Stomach (tissue), 8 donors: ENCODE measurements at regions not wholly inside any gene's neighbourhood (a gene's known extent, or its start where the extent isn't known, plus 50 kb on each side); places are given as distances from the start of the nearest gene placed in this dataset.

Experiments
- DNase-seq, 2 donors: peaks; one replicate each; pipeline versions ENCODE4 v3.0.0 to v3.0.0-alpha.2; 2013 to 2019
- H3K27ac ChIP-seq, 5 donors: fragments of 200-600 bp in 4 of 5; sonication (generic) in 4 of 5; one replicate each; pipeline ENCODE4 v1.5.1; 2013 to 2019; ENCODE audit warnings: mild to moderate bottlenecking in 1 of 5, moderate library complexity in 1 of 5
- H3K27me3 ChIP-seq, 3 donors: fragments of 200-600 bp; sonication (generic); one replicate each; pipeline ENCODE4 v1.5.1; 2017 to 2019; ENCODE audit warnings: mixed run types in 1 of 3
- H3K36me3 ChIP-seq, 4 donors: fragments of 200-600 bp; sonication (generic); 1 replicate in 3 of 4; 2 replicates in 1 of 4; pipeline ENCODE4 v1.5.1; 2016 to 2019
- H3K4me1 ChIP-seq, 4 donors: fragments of 200-600 bp; sonication (generic); one replicate each; pipeline ENCODE4 v1.5.1; 2016 to 2019
- H3K4me3 ChIP-seq, 4 donors: fragments of 200-600 bp; sonication (generic) in 3 of 4; one replicate each; pipeline ENCODE4 v1.5.1; 2016 to 2019; ENCODE audit warnings: mild to moderate bottlenecking in 1 of 4
- H3K9me3 ChIP-seq, 4 donors: fragments of 200-600 bp; sonication (generic); one replicate each; pipeline ENCODE4 v1.5.1; 2016 to 2019
- CTCF ChIP-seq, 7 experiments: fragments of 450-650 bp in 4 of 7; fragments of 200-600 bp in 3 of 7; sonication (generic) in 3 of 7; IDR thresholded peaks; one replicate each; pipeline ENCODE4 v1.5.1; 2016 to 2019; ENCODE audit warnings: antibody characterized with exemption in 7 of 7, control low read depth in 2 of 7, mild to moderate bottlenecking in 1 of 7
- EP300 ChIP-seq: sonication (generic); formaldehyde crosslinking; IDR thresholded peaks from one replicate; pipeline ENCODE4 v1.6.1; 2017; ENCODE audit warnings: antibody characterized with exemption
- POLR2A ChIP-seq, 4 donors: fragments of 450-650 bp; IDR thresholded peaks; one replicate each; pipeline ENCODE4 v1.6.1; 2016; ENCODE audit warnings: antibody characterized with exemption in 4 of 4, control low read depth in 2 of 4, mild to moderate bottlenecking in 1 of 4, moderate library complexity in 1 of 4
- POLR2AphosphoS5 ChIP-seq, 3 donors: sonication (generic); formaldehyde crosslinking; IDR thresholded peaks; one replicate each; pipeline ENCODE4 v1.6.1; 2016; ENCODE audit warnings: antibody characterized with exemption in 3 of 3
- WGBS, 5 donors: extraction: QIAGEN DNeasy Blood & Tissue Kit in 3 of 5; methylation state at CpG; one replicate each; pipeline versions ENCODE4 v1.1.5 to v1.1.7; 2013 to 2018; 5-methylcytosine and 5-hydroxymethylcytosine counted together
- intact Hi-C: fragments of 100-400 bp; cut with DNase I; formaldehyde crosslinking; loops from one replicate; pipeline ENCODE4 v1.15.1; 2023; ENCODE audit warnings: low total_unique reads
- donor health status: healthy with polysubstance abuse.
- donor health status: Bipolar disorder and iron deficiency.
- donor health status: healthy.

DNA sequence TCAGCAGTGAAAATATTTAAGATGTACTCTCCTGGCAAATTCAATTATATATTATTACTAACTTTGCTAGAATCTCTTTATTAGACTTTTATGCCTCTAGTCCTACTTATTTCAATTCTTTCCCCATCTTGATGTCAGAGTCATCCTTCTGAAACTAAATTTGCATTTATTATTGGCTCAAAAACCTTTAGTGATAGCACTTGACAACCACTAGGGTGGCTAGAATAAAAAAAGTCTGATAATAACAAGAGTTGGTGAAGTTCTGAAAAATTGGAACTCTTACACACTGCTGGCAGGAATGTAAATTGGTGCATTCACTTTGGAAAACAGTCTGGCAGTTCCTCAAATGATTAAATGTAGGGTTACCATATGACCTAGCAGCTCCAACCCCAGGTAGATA lies 73.8 kb downstream of the LSMEM1 start:
- H3K9me3 ChIP-seq = no peaks in the 10 kb centered on the region
- no peaks in the 10 kb centered on the region for H3K36me3 ChIP-seq
- H3K4me1 ChIP-seq = no peaks in the 10 kb centered on the region
- H3K27ac ChIP-seq = no peak overlapping the region
- DNase-seq = no peak
- H3K27me3 ChIP-seq = no peaks in the 10 kb centered on the region
- no peak for TF ChIP-seq POLR2AphosphoS5 (IDR thresholded peaks at IDR 0.05)
- no peak for TF ChIP-seq POLR2A (IDR thresholded peaks at IDR 0.05)
- TF ChIP-seq CTCF (IDR thresholded peaks at IDR 0.05) = no peak
- TF ChIP-seq EP300 = no peak
- intact Hi-C loops = loop anchor here (10.0 kb wide), 1 partner anchor 860 kb away; no protein-coding TSS in a partner anchor
- no peak overlapping the region for H3K4me3 ChIP-seq

DNA sequence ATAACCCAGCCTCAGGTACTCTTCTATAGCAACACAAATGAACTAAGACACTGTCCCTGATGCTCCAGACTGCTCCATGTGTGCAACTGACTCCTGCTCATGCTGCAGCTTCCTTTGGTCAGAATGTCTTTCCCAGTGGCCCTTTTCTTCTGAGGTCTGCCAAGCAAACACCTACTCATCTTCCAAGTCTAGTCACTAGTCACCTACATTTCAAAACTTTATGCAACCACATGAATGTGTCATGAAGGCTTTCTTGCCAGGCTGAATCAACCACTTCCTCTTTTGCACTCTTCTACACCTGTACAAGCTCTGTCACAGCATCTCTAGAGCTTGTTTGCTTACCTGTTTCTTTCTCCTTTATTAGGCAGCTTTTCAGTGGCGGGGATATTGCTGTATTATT lies 75.8 kb downstream of the LSMEM1 start:
- 81 to 90% (median 82%) methylated on average over 1 of the region's 1 CpG for WGBS, 5 donors
- intact Hi-C loops = loop anchor here (10.0 kb wide), 1 partner anchor 858 kb away; no protein-coding TSS in a partner anchor
- Histone ChIP-seq H3K36me3 (no peaks in the 10 kb centered on the region), H3K27me3 (no peaks in the 10 kb centered on the region), H3K4me1 (no peaks in the 10 kb centered on the region), H3K27ac (no peak overlapping the region), H3K4me3 (no peak overlapping the region), H3K9me3 (no peaks in the 10 kb centered on the region)
- DNase-seq = no peak
- TF ChIP-seq POLR2A (IDR thresholded peaks at IDR 0.05) (no peak), EP300 (no peak), CTCF (IDR thresholded peaks at IDR 0.05) (no peak), POLR2AphosphoS5 (IDR thresholded peaks at IDR 0.05) (no peak)

GRCh38 chr7:112566442-112567324 lies 85.9 kb downstream of the LSMEM1 start:
- H3K4me1 ChIP-seq = no peaks in the 10 kb centered on the region
- no peaks in the 10 kb centered on the region for H3K9me3 ChIP-seq
- TF ChIP-seq POLR2AphosphoS5 (IDR thresholded peaks at IDR 0.05) (no peak), CTCF (IDR thresholded peaks at IDR 0.05) (no peak)
- intact Hi-C loops = no loop called here
- DNase-seq = no peak
- 60 to 71% (median 70%) methylated on average over 8 of the region's 8 CpGs for WGBS, 5 donors
- H3K27me3 ChIP-seq = no peaks in the 10 kb centered on the region
- no peak overlapping the region for H3K4me3 ChIP-seq
- H3K36me3 ChIP-seq = no peaks in the 10 kb centered on the region
- no peak overlapping the region for H3K27ac ChIP-seq

DNA sequence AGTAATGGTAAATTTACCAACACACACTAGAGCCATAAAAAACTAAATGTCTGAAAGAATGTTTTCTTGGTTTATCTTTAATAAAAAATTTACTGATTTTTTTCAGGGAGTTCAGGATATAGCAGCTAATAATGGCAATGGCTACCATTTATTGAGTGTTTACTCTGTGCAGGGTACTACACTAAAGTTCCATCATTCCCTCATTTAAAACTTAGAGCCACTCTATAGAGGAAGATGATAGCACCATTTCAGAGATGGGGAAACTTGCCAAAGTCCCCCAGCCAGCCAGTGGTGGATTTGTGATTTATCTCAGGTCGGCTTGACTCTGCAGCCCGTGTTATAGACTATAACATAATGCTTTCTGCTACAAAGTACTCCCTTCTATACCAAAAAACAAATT lies 86.6 kb downstream of the LSMEM1 start:
- Histone ChIP-seq H3K9me3 (no peaks in the 10 kb centered on the region), H3K36me3 (no peaks in the 10 kb centered on the region), H3K27me3 (no peaks in the 10 kb centered on the region), H3K27ac (no peak overlapping the region), H3K4me1 (peaks cover 0 to 5% (median 0%) of the 10 kb centered on the region in 4 donors), H3K4me3 (no peak overlapping the region)
- no peak for DNase-seq
- 74 to 94% (median 84%) methylated on average over 2 of the region's 2 CpGs for WGBS, 5 donors
- TF ChIP-seq POLR2A (IDR thresholded peaks at IDR 0.05) (no peak), CTCF (IDR thresholded peaks at IDR 0.05) (no peak), POLR2AphosphoS5 (IDR thresholded peaks at IDR 0.05) (no peak), EP300 (no peak)
- intact Hi-C loops = no loop called here
